ENCODE measurements at regions not wholly inside any gene's neighbourhood (a gene's known extent, or its start where the extent isn't known, plus 50 kb on each side); places are given as distances from the start of the nearest gene placed in this dataset.

DNA sequence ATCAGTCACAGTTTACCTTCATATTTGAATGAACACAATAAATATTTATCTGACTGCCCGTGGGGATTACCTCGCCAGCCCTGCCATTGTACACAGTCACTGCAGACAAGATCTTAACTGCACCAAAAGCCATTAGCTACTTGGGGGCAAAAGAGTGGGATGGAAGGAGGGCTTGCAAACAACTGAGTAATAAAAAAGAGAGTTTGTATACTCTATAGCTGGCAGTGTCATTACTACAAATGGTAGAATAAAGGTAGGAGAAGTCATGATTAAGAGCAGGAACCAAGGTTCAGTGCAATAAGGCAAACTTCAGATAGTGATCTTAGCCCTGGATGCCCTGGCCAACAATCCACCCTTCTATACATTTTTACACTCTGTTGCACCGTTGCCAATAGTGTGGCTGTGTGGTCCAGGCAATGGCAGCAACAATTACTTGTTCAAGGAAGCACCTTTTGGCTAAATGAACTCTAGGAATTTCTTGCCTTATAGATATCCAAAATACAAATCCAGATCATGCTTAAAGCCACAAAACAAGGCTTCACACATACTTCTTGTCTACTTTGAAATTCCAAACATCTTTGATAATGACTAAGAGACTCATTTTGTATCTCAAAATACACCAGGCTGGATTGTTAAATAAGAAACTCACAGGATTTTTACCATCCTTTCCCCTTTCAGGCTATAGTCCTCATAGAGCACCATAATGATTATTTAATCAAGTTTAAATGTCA, 955.4 kb upstream of the ADGRB3 start:
- TF ChIP-seq SAP30 (IDR thresholded peaks at IDR 0.05; ENCODE audit: insufficient read depth, insufficient replicate concordance, low read length) (no peak), CREB1 (IDR thresholded peaks at IDR 0.05) (no peak), GABPA (IDR thresholded peaks at IDR 0.05; ENCODE audit: borderline replicate concordance, insufficient read depth, low read length) (no peak), CHD2 (IDR thresholded peaks at IDR 0.05; ENCODE audit: low read length) (no peak)
- TF ChIP-seq, protein P1, sequence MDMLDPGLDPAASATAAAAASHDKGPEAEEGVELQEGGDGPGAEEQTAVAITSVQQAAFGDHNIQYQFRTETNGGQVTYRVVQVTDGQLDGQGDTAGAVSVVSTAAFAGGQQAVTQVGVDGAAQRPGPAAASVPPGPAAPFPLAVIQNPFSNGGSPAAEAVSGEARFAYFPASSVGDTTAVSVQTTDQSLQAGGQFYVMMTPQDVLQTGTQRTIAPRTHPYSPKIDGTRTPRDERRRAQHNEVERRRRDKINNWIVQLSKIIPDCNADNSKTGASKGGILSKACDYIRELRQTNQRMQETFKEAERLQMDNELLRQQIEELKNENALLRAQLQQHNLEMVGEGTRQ (IDR thresholded peaks at IDR 0.05; ENCODE audit: low read length), result no peak

Data from H1 (cell line).